Stimulated activated CD8-positive, alpha-beta memory T cell treated with anti-CD3 and anti-CD28 coated beads, Interleukin-7, amount 100 ng/mL, for 24 hours (primary cell): ENCODE measurements at regions not wholly inside any gene's neighbourhood (a gene's known extent, or its start where the extent isn't known, plus 50 kb on each side); places are given as distances from the start of the nearest gene placed in this dataset.
"Not testable (repeated sequence)": the region's sequence is repeated elsewhere in the genome, so short reads cannot be mapped to it uniquely, and the experiment has no call there.

Experiments used
- DNase-seq: peaks from one replicate; pipeline ENCODE4 v3.0.0-alpha.2; 2020; ENCODE audit warnings: low read depth

- DNase-seq, result not testable (repeated sequence)
Measured at GRCh38 chr1:245102149-245102548, 52.6 kb upstream of the KIF26B start.

- DNase-seq, result no peak
Measured at GRCh38 chr1:245099401-245099800, 55.4 kb upstream of the KIF26B start.

- no peak for DNase-seq
Measured at GRCh38 chr1:245098924-245099323, 55.9 kb upstream of the KIF26B start.

GRCh38 chr1:245096311-245097066 is 58.3 kb upstream of the KIF26B start:
- no peak for DNase-seq

GRCh38 chr1:245095903-245096302 is 58.9 kb upstream of the KIF26B start:
- no peak for DNase-seq

GRCh38 chr1:245094954-245095353 is 59.8 kb upstream of the KIF26B start:
- no peak for DNase-seq

- DNase-seq, result no peak
Measured at GRCh38 chr1:245094092-245094491, 60.7 kb upstream of the KIF26B start.

GRCh38 chr1:245092638-245092976 is 62.2 kb upstream of the KIF26B start:
- no peak for DNase-seq

GRCh38 chr1:245091818-245092637 is 62.8 kb upstream of the KIF26B start:
- DNase-seq, result no peak

GRCh38 chr1:245091171-245091621 is 63.6 kb upstream of the KIF26B start:
- no peak for DNase-seq

- no peak for DNase-seq
Measured at GRCh38 chr1:245090491-245091090, 64.2 kb upstream of the KIF26B start.

- no peak for DNase-seq
Measured at GRCh38 chr1:245087723-245088122, 67.1 kb upstream of the KIF26B start.

- no peak for DNase-seq
Measured at GRCh38 chr1:245086389-245086969, 68.3 kb upstream of the KIF26B start.

GRCh38 chr1:245085508-245086095 is 69.2 kb upstream of the KIF26B start:
- DNase-seq, result no peak

GRCh38 chr1:245084551-245084950 is 70.2 kb upstream of the KIF26B start:
- no peak for DNase-seq

GRCh38 chr1:245079021-245079609 is 75.7 kb upstream of the KIF26B start:
- no peak for DNase-seq

- no peak for DNase-seq
Measured at GRCh38 chr1:245074898-245075297, 79.9 kb upstream of the KIF26B start.

- no peak for DNase-seq
Measured at GRCh38 chr1:245074232-245074747, 80.5 kb upstream of the KIF26B start.

- no peak for DNase-seq
Measured at GRCh38 chr1:245070836-245071615, 83.8 kb upstream of the KIF26B start.

GRCh38 chr1:245067257-245067656 is 87.5 kb upstream of the KIF26B start:
- DNase-seq, result no peak
